ENCODE measurements at regions not wholly inside any gene's neighbourhood (a gene's known extent, or its start where the extent isn't known, plus 50 kb on each side); places are given as distances from the start of the nearest gene placed in this dataset.

GRCh38 chr2:42917425-42917927 is 125.1 kb upstream of the HAAO start:
- no peak for DNase-seq (ENCODE audit: low spot score)

- DNase-seq (ENCODE audit: low spot score) = no peak
Observed at GRCh38 chr2:42916324-42916723, 123.9 kb upstream of the HAAO start.

- no peak for DNase-seq (ENCODE audit: low spot score)
Observed at GRCh38 chr2:42914860-42915259, 122.5 kb upstream of the HAAO start.

GRCh38 chr2:42914314-42914713 is 121.9 kb upstream of the HAAO start:
- no peak for DNase-seq (ENCODE audit: low spot score)

- DNase-seq (ENCODE audit: low spot score) = no peak
Observed at GRCh38 chr2:42913280-42913878, 121.0 kb upstream of the HAAO start.

GRCh38 chr2:42910645-42911405 is 118.4 kb upstream of the HAAO start:
- no peak for DNase-seq (ENCODE audit: low spot score)

GRCh38 chr2:42909966-42910365 is 117.6 kb upstream of the HAAO start:
- DNase-seq (ENCODE audit: low spot score) = no peak

- no peak for DNase-seq (ENCODE audit: low spot score)
Observed at GRCh38 chr2:42908518-42909200, 116.3 kb upstream of the HAAO start.

GRCh38 chr2:42907835-42908234 is 115.5 kb upstream of the HAAO start:
- DNase-seq (ENCODE audit: low spot score) = no peak

- no peak for DNase-seq (ENCODE audit: low spot score)
Observed at GRCh38 chr2:42906557-42907411, 114.4 kb upstream of the HAAO start.

GRCh38 chr2:42906111-42906556 is 113.8 kb upstream of the HAAO start:
- DNase-seq (ENCODE audit: low spot score) = no peak

- no peak for DNase-seq (ENCODE audit: low spot score)
Observed at GRCh38 chr2:42905341-42906110, 113.1 kb upstream of the HAAO start.

- no peak for DNase-seq (ENCODE audit: low spot score)
Observed at GRCh38 chr2:42904576-42904876, 112.1 kb upstream of the HAAO start.

- peak; percentile 15 for DNase-seq (ENCODE audit: low spot score)
Observed at GRCh38 chr2:42903821-42904575, 111.6 kb upstream of the HAAO start.

- DNase-seq (ENCODE audit: low spot score) = no peak
Observed at GRCh38 chr2:42902939-42903709, 110.7 kb upstream of the HAAO start.

- no peak for DNase-seq (ENCODE audit: low spot score)
Observed at GRCh38 chr2:42901076-42901640, 108.8 kb upstream of the HAAO start.

GRCh38 chr2:42900289-42900891 is 108.0 kb upstream of the HAAO start:
- DNase-seq (ENCODE audit: low spot score) = no peak

GRCh38 chr2:42897358-42897757 is 105.0 kb upstream of the HAAO start:
- no peak for DNase-seq (ENCODE audit: low spot score)

- no peak for DNase-seq (ENCODE audit: low spot score)
Observed at GRCh38 chr2:42895791-42896135, 103.4 kb upstream of the HAAO start.

All from NAMALWA (cell line).